K562 (cell line): ENCODE measurements at regions not wholly inside any gene's neighbourhood (a gene's known extent, or its start where the extent isn't known, plus 50 kb on each side); places are given as distances from the start of the nearest gene placed in this dataset.

Experiments used
- CHAMP1 ChIP-seq: fragments of 450-650 bp; IDR thresholded peaks from 2 replicates; pipeline ENCODE4 v1.6.1; 2016; ENCODE audit warnings: mild to moderate bottlenecking
- CREB3 ChIP-seq: fragments of 450-650 bp; conservative IDR thresholded peaks from 2 replicates; pipeline ENCODE4 v1.6.1; 2016; ENCODE audit warnings: missing genetic modification characterization, low read depth, mild to moderate bottlenecking, missing compliant biosample characterization, moderate library complexity
- EP300 ChIP-seq: IDR thresholded peaks from 2 replicates; pipeline ENCODE4 v1.6.1; 2012; ENCODE audit warnings: low read length, improper control_type of control experiment
- FOSL1 ChIP-seq: fragments of 200-800 bp; sonication (Bioruptor generic); conservative IDR thresholded peaks from 2 replicates; pipeline ENCODE4 v1.6.1; 2016; ENCODE audit warnings: missing genetic modification characterization, missing compliant biosample characterization
- U2AF2 ChIP-seq: fragments of 200-400 bp; formaldehyde crosslinking; optimal IDR thresholded peaks from 2 replicates; pipeline ENCODE3; 2017; ENCODE audit warnings: low read depth, mild to moderate bottlenecking, low read length
- YY1 ChIP-seq, 3 experiments: IDR thresholded peaks; 2 replicates each; pipeline ENCODE4 v1.6.1; 2011; ENCODE audit warnings: low read length in 2 of 3, mild to moderate bottlenecking in 2 of 3, moderate library complexity in 2 of 3, borderline replicate concordance in 1 of 3, control low read depth in 1 of 3, low read depth in 1 of 3; ENCODE audit not compliant: insufficient read depth in 3 of 3, insufficient replicate concordance in 2 of 3, control insufficient read depth in 1 of 3, insufficient read length in 1 of 3; ENCODE audit errors: extremely low read depth in 1 of 3
- ZNF23 ChIP-seq: fragments of 250-450 bp; sonication (Bioruptor Pico); IDR thresholded peaks from 2 replicates; pipeline ENCODE4 v1.4.0; 2020; ENCODE audit warnings: mild to moderate bottlenecking

- TF ChIP-seq YY1 (IDR thresholded peaks at IDR 0.05; ENCODE audit: borderline replicate concordance in 1 of 3, control insufficient read depth in 1 of 3, extremely low read depth in 1 of 3, insufficient read depth in 3 of 3, insufficient read length in 1 of 3, insufficient replicate concordance in 2 of 3, low read depth in 1 of 3, low read length in 2 of 3) = no peak
- TF ChIP-seq CREB3 = no peak
- TF ChIP-seq FOSL1 = no peak
- no peak for TF ChIP-seq ZNF23 (CRISPR knock-in tag)
- TF ChIP-seq EP300 = no peak
- no peak for TF ChIP-seq CHAMP1
- no peak for TF ChIP-seq U2AF2
These were observed 267.6 kb upstream of the SALL3 start for GRCh38 chr18:78711971-78712370.
